Loucy (cell line): ENCODE measurements at regions not wholly inside any gene's neighbourhood (a gene's known extent, or its start where the extent isn't known, plus 50 kb on each side); places are given as distances from the start of the nearest gene placed in this dataset.

Source experiments
- H2AFZ ChIP-seq: fragments of 200-600 bp; sonication (generic); 2 replicates; pipeline ENCODE4 v1.6.0; 2016; ENCODE audit warnings: antibody characterized with exemption, mild to moderate bottlenecking, low read length, moderate library complexity
- H3F3A ChIP-seq: fragments of 200-600 bp; 2 replicates; pipeline ENCODE4 v1.6.0; 2016; ENCODE audit warnings: antibody characterized with exemption, low read depth, mild to moderate bottlenecking
- H3K27me3 ChIP-seq: fragments of 200-600 bp; sonication (generic); 2 replicates; pipeline ENCODE4 v1.6.1; 2014; ENCODE audit warnings: low read length, mild to moderate bottlenecking; ENCODE audit not compliant: insufficient read depth, poor library complexity, severe bottlenecking
- H3K36me3 ChIP-seq: fragments of 200-600 bp; sonication (generic); 2 replicates; pipeline ENCODE4 v1.6.1; 2016; ENCODE audit warnings: low read length; ENCODE audit not compliant: insufficient read depth
- H3K4me1 ChIP-seq: fragments of 200-600 bp; sonication (generic); 2 replicates; pipeline ENCODE4 v1.5.1; 2014; ENCODE audit warnings: low read length, mild to moderate bottlenecking; ENCODE audit not compliant: insufficient read depth, poor library complexity, severe bottlenecking
- H3K4me2 ChIP-seq: fragments of 200-600 bp; sonication (generic); 2 replicates; pipeline ENCODE4 v1.6.0; 2014; ENCODE audit warnings: antibody characterized with exemption, low read length, low read depth, mild to moderate bottlenecking; ENCODE audit not compliant: poor library complexity, severe bottlenecking
- H3K4me3 ChIP-seq: fragments of 200-600 bp; sonication (generic); 2 replicates; pipeline ENCODE4 v1.5.1; 2014; ENCODE audit warnings: low read length, mild to moderate bottlenecking, mixed read lengths; ENCODE audit not compliant: poor library complexity, severe bottlenecking
- H3K79me2 ChIP-seq: fragments of 200-600 bp; sonication (generic); 2 replicates; pipeline ENCODE4 v1.6.1; 2014; ENCODE audit warnings: low read length; ENCODE audit not compliant: insufficient read depth
- H3K9ac ChIP-seq: fragments of 200-600 bp; sonication (generic); 2 replicates; pipeline ENCODE4 v1.6.0; 2014; ENCODE audit warnings: mild to moderate bottlenecking, low read depth, low read length, moderate library complexity; ENCODE audit not compliant: poor library complexity, severe bottlenecking
- H3K9me2 ChIP-seq: fragments of 200-600 bp; sonication (generic); replicated peaks from 2 replicates; pipeline ENCODE4 v1.6.1; 2016; ENCODE audit warnings: low read depth, low read length, mixed read lengths
- H3K9me3 ChIP-seq: fragments of 200-600 bp; sonication (generic); 2 replicates; pipeline ENCODE4 v1.6.1; 2014; ENCODE audit warnings: mild to moderate bottlenecking, antibody characterized with exemption, low read length, low read depth; ENCODE audit not compliant: insufficient read depth
- H4K20me1 ChIP-seq: fragments of 200-600 bp; sonication (generic); 2 replicates; pipeline ENCODE4 v1.6.0; 2014; ENCODE audit warnings: antibody characterized with exemption, low read length, mild to moderate bottlenecking; ENCODE audit not compliant: insufficient read depth, poor library complexity, severe bottlenecking
- CTCF ChIP-seq: fragments of 200-600 bp; sonication (generic); conservative IDR thresholded peaks from 2 replicates; pipeline ENCODE4 v1.5.1; 2014; ENCODE audit warnings: mild to moderate bottlenecking, antibody characterized with exemption, low read length
- EZH2phosphoT487 ChIP-seq: fragments of 200-600 bp; IDR thresholded peaks from 2 replicates; pipeline ENCODE4 v1.6.1; 2018; ENCODE audit warnings: antibody characterized with exemption, mild to moderate bottlenecking, moderate library complexity, borderline replicate concordance

DNA sequence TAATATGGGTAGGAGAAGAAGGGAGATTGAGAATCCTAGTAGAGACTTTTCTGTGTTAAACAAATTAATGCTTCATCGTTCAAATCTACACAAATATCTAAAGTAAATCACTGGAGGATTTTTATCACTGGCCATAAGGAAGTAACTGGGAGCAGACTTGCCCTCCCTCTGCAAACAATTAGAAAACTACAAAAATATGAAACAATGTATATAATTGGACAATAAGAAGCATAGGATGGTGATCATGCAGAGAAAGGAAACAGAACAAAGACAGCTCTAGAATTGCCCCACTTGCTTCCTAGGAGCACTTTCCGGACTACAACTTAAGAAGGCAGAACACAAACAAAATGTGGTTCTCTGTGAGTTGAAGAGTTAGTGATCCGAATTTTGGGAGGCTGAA lies 452.7 kb upstream of the KLHL29 start:
- no peak overlapping the region for H2AFZ ChIP-seq
- no peaks in the 10 kb centered on the region for H3K9me3 ChIP-seq
- no peaks in the 10 kb centered on the region for H3F3A ChIP-seq
- H3K27me3 ChIP-seq, result no peaks in the 10 kb centered on the region
- H3K36me3 ChIP-seq, result no peaks in the 10 kb centered on the region
- H3K9me2 ChIP-seq, result no peaks in the 10 kb centered on the region
- H3K4me3 ChIP-seq, result no peak overlapping the region
- H4K20me1 ChIP-seq, result no peaks in the 10 kb centered on the region
- no peaks in the 10 kb centered on the region for H3K4me1 ChIP-seq
- no peak for TF ChIP-seq CTCF
- TF ChIP-seq EZH2phosphoT487, result no peak
- H3K79me2 ChIP-seq, result no peaks in the 10 kb centered on the region
- no peak overlapping the region for H3K9ac ChIP-seq
- no peak overlapping the region for H3K4me2 ChIP-seq

DNA sequence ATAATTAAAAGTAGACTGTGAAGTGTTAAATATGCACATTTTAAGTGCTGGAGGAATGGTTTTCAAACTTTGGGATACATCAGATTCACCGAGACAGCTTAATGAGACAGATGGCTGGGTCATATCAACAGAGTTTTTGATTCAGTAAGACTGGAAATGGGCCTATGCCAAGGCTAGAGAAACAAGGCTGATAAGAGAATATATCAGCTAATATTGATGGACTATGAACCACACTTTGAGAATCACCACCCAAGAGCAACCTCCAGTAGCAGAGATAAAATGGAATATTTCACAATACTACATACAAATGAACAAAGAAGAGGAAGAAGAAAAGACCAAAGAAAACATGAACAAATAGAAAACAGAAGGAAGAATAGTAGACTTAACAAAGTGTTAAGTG lies 450.2 kb upstream of the KLHL29 start:
- Histone ChIP-seq H3K27me3 (no peaks in the 10 kb centered on the region), H3K4me3 (no peak overlapping the region), H3K9me3 (no peaks in the 10 kb centered on the region), H4K20me1 (no peaks in the 10 kb centered on the region), H3K36me3 (no peaks in the 10 kb centered on the region), H3K4me2 (no peak overlapping the region), H3K4me1 (no peaks in the 10 kb centered on the region), H3F3A (no peaks in the 10 kb centered on the region), H3K79me2 (no peaks in the 10 kb centered on the region), H3K9me2 (no peaks in the 10 kb centered on the region), H2AFZ (no peak overlapping the region), H3K9ac (no peak overlapping the region)
- TF ChIP-seq CTCF (no peak), EZH2phosphoT487 (no peak)

- no peak overlapping the region for H2AFZ ChIP-seq
These were observed 442.5 kb upstream of the KLHL29 start for GRCh38 chr2:22942441-22942840.

More at GRCh38 chr2:22942441-22942840, 442.5 kb upstream of the KLHL29 start:
- Histone ChIP-seq H3K4me3 (no peak overlapping the region), H3K27me3 (no peaks in the 10 kb centered on the region), H3K36me3 (no peaks in the 10 kb centered on the region), H3K9me3 (no peaks in the 10 kb centered on the region), H3K79me2 (no peaks in the 10 kb centered on the region), H3F3A (no peaks in the 10 kb centered on the region), H3K4me2 (no peak overlapping the region), H3K9me2 (no peaks in the 10 kb centered on the region), H4K20me1 (no peaks in the 10 kb centered on the region), H3K9ac (no peak overlapping the region), H3K4me1 (no peaks in the 10 kb centered on the region)
- TF ChIP-seq CTCF (no peak), EZH2phosphoT487 (no peak)
